ENCODE measurements at regions not wholly inside any gene's neighbourhood (a gene's known extent, or its start where the extent isn't known, plus 50 kb on each side); places are given as distances from the start of the nearest gene placed in this dataset.

DNA sequence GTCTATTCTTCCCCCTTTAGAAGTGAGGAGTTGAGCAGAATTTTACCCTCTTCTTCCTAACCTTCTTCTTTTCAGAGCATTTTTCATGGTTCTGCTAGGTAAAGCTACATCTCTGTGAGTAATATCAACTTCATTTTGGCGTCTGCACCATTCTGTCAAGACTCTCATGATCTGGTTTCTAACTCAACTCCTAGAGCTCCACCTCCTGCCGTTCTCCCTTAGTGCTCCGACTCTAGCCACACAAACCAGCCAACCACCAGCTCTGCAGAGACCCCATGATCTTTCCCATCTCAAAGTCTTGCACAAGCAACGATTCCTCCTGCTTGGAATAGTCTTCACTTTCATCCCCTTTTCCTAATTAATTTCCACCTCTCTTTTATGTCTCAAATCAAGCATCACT is 193.9 kb upstream of the TMC3 start:
- Histone ChIP-seq H3K4me3 (ENCODE audit: low read depth in 2 of 2, low read length in 1 of 2) (no peak overlapping the region), H3K27me3 (ENCODE audit: insufficient read depth) (no peaks in the 10 kb centered on the region), H3K36me3 (replicated peaks in 1 of 2; ENCODE audit: control insufficient read depth in 1 of 2, insufficient read depth in 2 of 2, low read length in 1 of 2) (no peaks in the 10 kb centered on the region), H3K9ac (no peak overlapping the region), H3K27ac (ENCODE audit: low read depth in 2 of 2, low read length in 1 of 2) (no peak overlapping the region), H3K4me1 (ENCODE audit: control insufficient read depth in 1 of 2, insufficient read depth in 2 of 2, low read depth in 1 of 2, low read length in 1 of 2) (no peaks in the 10 kb centered on the region), H2AFZ (ENCODE audit: low read depth) (no peak overlapping the region), H3K4me2 (no peak overlapping the region), H3K9me2 (peaks cover 3% of the 10 kb centered on the region; the same call in 1 of the 2 replicates), H3K79me2 (ENCODE audit: insufficient read depth) (no peaks in the 10 kb centered on the region), H3F3A (replicated peaks; ENCODE audit: insufficient read depth) (no peaks in the 10 kb centered on the region), H3K9me3 (no peaks in the 10 kb centered on the region), H4K20me1 (ENCODE audit: insufficient read depth) (no peaks in the 10 kb centered on the region)
- TF ChIP-seq SIN3A (IDR thresholded peaks at IDR 0.05; ENCODE audit: borderline replicate concordance, low read depth, low read length) (no peak), FOXM1 (IDR thresholded peaks at IDR 0.05; ENCODE audit: low read depth) (no peak), GABPA (IDR thresholded peaks at IDR 0.05; ENCODE audit: low read depth) (no peak), GATA2 (CRISPR knock-in tag; IDR thresholded peaks at IDR 0.05) (no peak), FOXJ3 (CRISPR knock-in tag; IDR thresholded peaks at IDR 0.05) (no peak), JUND (IDR thresholded peaks at IDR 0.05) (no peak), EZH2phosphoT487 (IDR thresholded peaks at IDR 0.05; ENCODE audit: borderline replicate concordance, low read depth) (no peak), NFIC (IDR thresholded peaks at IDR 0.05; ENCODE audit: borderline replicate concordance) (no peak), FOSL2 (IDR thresholded peaks at IDR 0.05; ENCODE audit: borderline replicate concordance, low read depth) (no peak)
- TF ChIP-seq, protein P1, sequence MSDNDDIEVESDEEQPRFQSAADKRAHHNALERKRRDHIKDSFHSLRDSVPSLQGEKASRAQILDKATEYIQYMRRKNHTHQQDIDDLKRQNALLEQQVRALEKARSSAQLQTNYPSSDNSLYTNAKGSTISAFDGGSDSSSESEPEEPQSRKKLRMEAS (IDR thresholded peaks at IDR 0.05; ENCODE audit: low read depth): no peak
- TF ChIP-seq, protein P2, sequence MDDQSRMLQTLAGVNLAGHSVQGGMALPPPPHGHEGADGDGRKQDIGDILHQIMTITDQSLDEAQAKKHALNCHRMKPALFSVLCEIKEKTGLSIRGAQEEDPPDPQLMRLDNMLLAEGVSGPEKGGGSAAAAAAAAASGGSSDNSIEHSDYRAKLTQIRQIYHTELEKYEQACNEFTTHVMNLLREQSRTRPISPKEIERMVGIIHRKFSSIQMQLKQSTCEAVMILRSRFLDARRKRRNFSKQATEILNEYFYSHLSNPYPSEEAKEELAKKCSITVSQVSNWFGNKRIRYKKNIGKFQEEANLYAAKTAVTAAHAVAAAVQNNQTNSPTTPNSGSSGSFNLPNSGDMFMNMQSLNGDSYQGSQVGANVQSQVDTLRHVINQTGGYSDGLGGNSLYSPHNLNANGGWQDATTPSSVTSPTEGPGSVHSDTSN (IDR thresholded peaks at IDR 0.05): no peak
- TF ChIP-seq, protein P3, sequence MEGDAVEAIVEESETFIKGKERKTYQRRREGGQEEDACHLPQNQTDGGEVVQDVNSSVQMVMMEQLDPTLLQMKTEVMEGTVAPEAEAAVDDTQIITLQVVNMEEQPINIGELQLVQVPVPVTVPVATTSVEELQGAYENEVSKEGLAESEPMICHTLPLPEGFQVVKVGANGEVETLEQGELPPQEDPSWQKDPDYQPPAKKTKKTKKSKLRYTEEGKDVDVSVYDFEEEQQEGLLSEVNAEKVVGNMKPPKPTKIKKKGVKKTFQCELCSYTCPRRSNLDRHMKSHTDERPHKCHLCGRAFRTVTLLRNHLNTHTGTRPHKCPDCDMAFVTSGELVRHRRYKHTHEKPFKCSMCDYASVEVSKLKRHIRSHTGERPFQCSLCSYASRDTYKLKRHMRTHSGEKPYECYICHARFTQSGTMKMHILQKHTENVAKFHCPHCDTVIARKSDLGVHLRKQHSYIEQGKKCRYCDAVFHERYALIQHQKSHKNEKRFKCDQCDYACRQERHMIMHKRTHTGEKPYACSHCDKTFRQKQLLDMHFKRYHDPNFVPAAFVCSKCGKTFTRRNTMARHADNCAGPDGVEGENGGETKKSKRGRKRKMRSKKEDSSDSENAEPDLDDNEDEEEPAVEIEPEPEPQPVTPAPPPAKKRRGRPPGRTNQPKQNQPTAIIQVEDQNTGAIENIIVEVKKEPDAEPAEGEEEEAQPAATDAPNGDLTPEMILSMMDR (IDR thresholded peaks at IDR 0.05): no peak
- DNase-seq: no peak
- 49% methylated on average over 4 of the region's 4 CpGs for WGBS (ENCODE audit: low lambda C conversion rate)
- POLR2A ChIA-PET: no interaction called here
- CTCF ChIA-PET: interaction anchor here (1.8 kb wide), 1 partner anchor 21 kb away, joined by 4 read pairs; no protein-coding TSS in a partner anchor

DNA sequence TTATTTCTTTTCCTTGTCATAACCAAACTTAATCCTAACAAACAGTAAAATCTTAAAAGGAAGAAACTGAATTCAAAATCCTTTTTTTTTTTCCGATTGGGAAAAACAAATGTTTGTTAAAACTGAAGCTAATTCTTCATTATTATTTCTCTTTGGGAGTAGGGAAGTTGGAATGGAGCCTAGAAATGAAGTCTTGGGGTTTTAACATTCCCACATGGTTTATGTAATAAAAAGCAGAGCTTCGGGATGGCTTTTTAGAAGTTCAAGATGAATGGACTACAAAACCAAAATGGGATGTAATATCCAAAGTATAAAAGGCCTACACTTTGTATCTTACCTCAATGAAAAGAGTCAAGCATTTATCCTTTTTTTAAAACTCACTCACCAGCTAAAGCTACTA is 189.0 kb upstream of the TMC3 start:
- Histone ChIP-seq H3K9me2 (peaks cover 3% of the 10 kb centered on the region; the same call in 1 of the 2 replicates), H3K27me3 (ENCODE audit: insufficient read depth) (no peaks in the 10 kb centered on the region), H3K9ac (no peak overlapping the region), H4K20me1 (ENCODE audit: insufficient read depth) (no peaks in the 10 kb centered on the region), H3K4me1 (ENCODE audit: control insufficient read depth in 1 of 2, insufficient read depth in 2 of 2, low read depth in 1 of 2, low read length in 1 of 2) (no peaks in the 10 kb centered on the region), H3K9me3 (no peaks in the 10 kb centered on the region), H3K79me2 (ENCODE audit: insufficient read depth) (no peaks in the 10 kb centered on the region), H2AFZ (ENCODE audit: low read depth) (no peak overlapping the region), H3K27ac (ENCODE audit: low read depth in 2 of 2, low read length in 1 of 2) (no peak overlapping the region), H3K4me2 (no peak overlapping the region), H3F3A (replicated peaks; ENCODE audit: insufficient read depth) (no peaks in the 10 kb centered on the region), H3K36me3 (replicated peaks in 1 of 2; ENCODE audit: control insufficient read depth in 1 of 2, insufficient read depth in 2 of 2, low read length in 1 of 2) (no peaks in the 10 kb centered on the region), H3K4me3 (ENCODE audit: low read depth in 2 of 2, low read length in 1 of 2) (no peak overlapping the region)
- no peak for DNase-seq
- 39% methylated on average over 2 of the region's 2 CpGs for whole genome bisulfite sequencing (ENCODE audit: low lambda C conversion rate)
- POLR2A ChIA-PET: no interaction called here
- CTCF ChIA-PET: no interaction called here
- TF ChIP-seq FOXM1 (IDR thresholded peaks at IDR 0.05; ENCODE audit: low read depth) (no peak), SMC3 (IDR thresholded peaks at IDR 0.05; ENCODE audit: low read depth, low read length) (no peak), GATA2 (CRISPR knock-in tag; IDR thresholded peaks at IDR 0.05) (no peak), CHD2 (IDR thresholded peaks at IDR 0.05; ENCODE audit: low read length, partially characterized antibody) (no peak), RFX5 (IDR thresholded peaks at IDR 0.05; ENCODE audit: low read length) (no peak), RCOR1 (IDR thresholded peaks at IDR 0.05; ENCODE audit: low read length) (no peak)
- TF ChIP-seq, protein P4, sequence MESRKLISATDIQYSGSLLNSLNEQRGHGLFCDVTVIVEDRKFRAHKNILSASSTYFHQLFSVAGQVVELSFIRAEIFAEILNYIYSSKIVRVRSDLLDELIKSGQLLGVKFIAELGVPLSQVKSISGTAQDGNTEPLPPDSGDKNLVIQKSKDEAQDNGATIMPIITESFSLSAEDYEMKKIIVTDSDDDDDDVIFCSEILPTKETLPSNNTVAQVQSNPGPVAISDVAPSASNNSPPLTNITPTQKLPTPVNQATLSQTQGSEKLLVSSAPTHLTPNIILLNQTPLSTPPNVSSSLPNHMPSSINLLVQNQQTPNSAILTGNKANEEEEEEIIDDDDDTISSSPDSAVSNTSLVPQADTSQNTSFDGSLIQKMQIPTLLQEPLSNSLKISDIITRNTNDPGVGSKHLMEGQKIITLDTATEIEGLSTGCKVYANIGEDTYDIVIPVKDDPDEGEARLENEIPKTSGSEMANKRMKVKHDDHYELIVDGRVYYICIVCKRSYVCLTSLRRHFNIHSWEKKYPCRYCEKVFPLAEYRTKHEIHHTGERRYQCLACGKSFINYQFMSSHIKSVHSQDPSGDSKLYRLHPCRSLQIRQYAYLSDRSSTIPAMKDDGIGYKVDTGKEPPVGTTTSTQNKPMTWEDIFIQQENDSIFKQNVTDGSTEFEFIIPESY (IDR thresholded peaks at IDR 0.05; ENCODE audit: borderline replicate concordance, low read depth): no peak
- TF ChIP-seq, protein P5, sequence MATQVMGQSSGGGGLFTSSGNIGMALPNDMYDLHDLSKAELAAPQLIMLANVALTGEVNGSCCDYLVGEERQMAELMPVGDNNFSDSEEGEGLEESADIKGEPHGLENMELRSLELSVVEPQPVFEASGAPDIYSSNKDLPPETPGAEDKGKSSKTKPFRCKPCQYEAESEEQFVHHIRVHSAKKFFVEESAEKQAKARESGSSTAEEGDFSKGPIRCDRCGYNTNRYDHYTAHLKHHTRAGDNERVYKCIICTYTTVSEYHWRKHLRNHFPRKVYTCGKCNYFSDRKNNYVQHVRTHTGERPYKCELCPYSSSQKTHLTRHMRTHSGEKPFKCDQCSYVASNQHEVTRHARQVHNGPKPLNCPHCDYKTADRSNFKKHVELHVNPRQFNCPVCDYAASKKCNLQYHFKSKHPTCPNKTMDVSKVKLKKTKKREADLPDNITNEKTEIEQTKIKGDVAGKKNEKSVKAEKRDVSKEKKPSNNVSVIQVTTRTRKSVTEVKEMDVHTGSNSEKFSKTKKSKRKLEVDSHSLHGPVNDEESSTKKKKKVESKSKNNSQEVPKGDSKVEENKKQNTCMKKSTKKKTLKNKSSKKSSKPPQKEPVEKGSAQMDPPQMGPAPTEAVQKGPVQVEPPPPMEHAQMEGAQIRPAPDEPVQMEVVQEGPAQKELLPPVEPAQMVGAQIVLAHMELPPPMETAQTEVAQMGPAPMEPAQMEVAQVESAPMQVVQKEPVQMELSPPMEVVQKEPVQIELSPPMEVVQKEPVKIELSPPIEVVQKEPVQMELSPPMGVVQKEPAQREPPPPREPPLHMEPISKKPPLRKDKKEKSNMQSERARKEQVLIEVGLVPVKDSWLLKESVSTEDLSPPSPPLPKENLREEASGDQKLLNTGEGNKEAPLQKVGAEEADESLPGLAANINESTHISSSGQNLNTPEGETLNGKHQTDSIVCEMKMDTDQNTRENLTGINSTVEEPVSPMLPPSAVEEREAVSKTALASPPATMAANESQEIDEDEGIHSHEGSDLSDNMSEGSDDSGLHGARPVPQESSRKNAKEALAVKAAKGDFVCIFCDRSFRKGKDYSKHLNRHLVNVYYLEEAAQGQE (IDR thresholded peaks at IDR 0.05; ENCODE audit: low read depth, low read length): no peak
- TF ChIP-seq, protein P6, sequence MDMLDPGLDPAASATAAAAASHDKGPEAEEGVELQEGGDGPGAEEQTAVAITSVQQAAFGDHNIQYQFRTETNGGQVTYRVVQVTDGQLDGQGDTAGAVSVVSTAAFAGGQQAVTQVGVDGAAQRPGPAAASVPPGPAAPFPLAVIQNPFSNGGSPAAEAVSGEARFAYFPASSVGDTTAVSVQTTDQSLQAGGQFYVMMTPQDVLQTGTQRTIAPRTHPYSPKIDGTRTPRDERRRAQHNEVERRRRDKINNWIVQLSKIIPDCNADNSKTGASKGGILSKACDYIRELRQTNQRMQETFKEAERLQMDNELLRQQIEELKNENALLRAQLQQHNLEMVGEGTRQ (IDR thresholded peaks at IDR 0.05; ENCODE audit: borderline replicate concordance, low read depth, low read length): no peak
